Vagina (tissue), 2 donors: ENCODE measurements at regions not wholly inside any gene's neighbourhood (a gene's known extent, or its start where the extent isn't known, plus 50 kb on each side); places are given as distances from the start of the nearest gene placed in this dataset.

Experiments
- DNase-seq, 2 donors: peaks; one replicate each; pipeline ENCODE4 v3.0.0-alpha.2; 2017; ENCODE audit errors: extremely low spot score in 2 of 2
- H3K27ac ChIP-seq: fragments of 200-600 bp; sonication (generic); one replicate; pipeline ENCODE4 v1.5.1; 2019
- H3K27me3 ChIP-seq: fragments of 200-600 bp; sonication (generic); one replicate; pipeline ENCODE4 v1.5.1; 2019
- H3K36me3 ChIP-seq, 2 donors: fragments of 200-600 bp; sonication (generic); one replicate each; pipeline ENCODE4 v1.5.1; 2017 to 2019
- H3K4me1 ChIP-seq: fragments of 200-600 bp; sonication (generic); one replicate; pipeline ENCODE4 v1.5.1; 2019
- H3K4me3 ChIP-seq, 2 donors: fragments of 200-600 bp; sonication (generic); 1 replicate in 1 of 2; 2 replicates in 1 of 2; pipeline ENCODE4 v1.5.1; 2016 to 2019
- H3K9me3 ChIP-seq: fragments of 200-600 bp; sonication (generic); one replicate; pipeline ENCODE4 v1.5.1; 2019
- CTCF ChIP-seq, 3 experiments: fragments of 450-650 bp in 2 of 3; fragments of 200-600 bp in 1 of 3; sonication (generic) in 1 of 3; IDR thresholded peaks; one replicate each; pipeline ENCODE4 v1.5.1; 2017 to 2019; ENCODE audit warnings: antibody characterized with exemption in 3 of 3, mild to moderate bottlenecking in 2 of 3, moderate library complexity in 2 of 3
- POLR2A ChIP-seq, 2 donors: fragments of 450-650 bp; IDR thresholded peaks; one replicate each; pipeline ENCODE4 v1.6.1; 2017; ENCODE audit warnings: antibody characterized with exemption in 2 of 2, mild to moderate bottlenecking in 2 of 2, moderate library complexity in 2 of 2
- POLR2AphosphoS5 ChIP-seq, 2 donors: sonication (generic); formaldehyde crosslinking; IDR thresholded peaks; one replicate each; pipeline ENCODE4 v1.9.0; 2017; ENCODE audit warnings: antibody characterized with exemption in 2 of 2, mild to moderate bottlenecking in 2 of 2, low read depth in 1 of 2; ENCODE audit not compliant: insufficient read depth in 1 of 2
- intact Hi-C: fragments of 100-400 bp; cut with DNase I; formaldehyde crosslinking; loops from one replicate; pipeline ENCODE4 v1.15.1; 2023

GRCh38 chr15:81849289-81849688 is 196.5 kb downstream of the MEX3B start:
- no peak for DNase-seq
- Histone ChIP-seq H3K27ac (no peak overlapping the region), H3K36me3 (no peaks in the 10 kb centered on the region), H3K4me1 (no peaks in the 10 kb centered on the region), H3K9me3 (no peaks in the 10 kb centered on the region), H3K27me3 (no peaks in the 10 kb centered on the region), H3K4me3 (no peak overlapping the region)
- intact Hi-C loops = no loop called here
- no peak for TF ChIP-seq CTCF (IDR thresholded peaks at IDR 0.05)
- TF ChIP-seq POLR2A (IDR thresholded peaks at IDR 0.05) = no peak
- no peak for TF ChIP-seq POLR2AphosphoS5 (IDR thresholded peaks at IDR 0.05; ENCODE audit: insufficient read depth in 1 of 2, low read depth in 1 of 2)

GRCh38 chr15:81848701-81849100 is 197.1 kb downstream of the MEX3B start:
- TF ChIP-seq CTCF (IDR thresholded peaks at IDR 0.05) (no peak), POLR2AphosphoS5 (IDR thresholded peaks at IDR 0.05; ENCODE audit: insufficient read depth in 1 of 2, low read depth in 1 of 2) (no peak), POLR2A (IDR thresholded peaks at IDR 0.05) (no peak)
- H3K9me3 ChIP-seq = no peaks in the 10 kb centered on the region
- H3K4me3 ChIP-seq = no peak overlapping the region
- H3K27me3 ChIP-seq = no peaks in the 10 kb centered on the region
- H3K4me1 ChIP-seq = no peaks in the 10 kb centered on the region
- H3K36me3 ChIP-seq = no peaks in the 10 kb centered on the region
- no peak overlapping the region for H3K27ac ChIP-seq
- intact Hi-C loops = no loop called here
- no peak for DNase-seq

GRCh38 chr15:81843757-81844407 is 201.9 kb downstream of the MEX3B start:
- intact Hi-C loops = no loop called here
- no peaks in the 10 kb centered on the region for H3K4me1 ChIP-seq

GRCh38 chr15:81843226-81843625 is 202.6 kb downstream of the MEX3B start:
- Histone ChIP-seq H3K4me1 (no peaks in the 10 kb centered on the region), H3K27ac (no peak overlapping the region), H3K27me3 (no peaks in the 10 kb centered on the region), H3K9me3 (no peaks in the 10 kb centered on the region), H3K36me3 (no peaks in the 10 kb centered on the region), H3K4me3 (no peak overlapping the region)
- intact Hi-C loops = no loop called here
- no peak for TF ChIP-seq POLR2A (IDR thresholded peaks at IDR 0.05)
- no peak for TF ChIP-seq POLR2AphosphoS5 (IDR thresholded peaks at IDR 0.05; ENCODE audit: insufficient read depth in 1 of 2, low read depth in 1 of 2)
- TF ChIP-seq CTCF (IDR thresholded peaks at IDR 0.05) = no peak
- no peak for DNase-seq

More at GRCh38 chr15:81843757-81844407, 201.9 kb downstream of the MEX3B start:
- Histone ChIP-seq H3K4me3 (no peak overlapping the region), H3K27ac (no peak overlapping the region), H3K36me3 (no peaks in the 10 kb centered on the region), H3K9me3 (no peaks in the 10 kb centered on the region), H3K27me3 (no peaks in the 10 kb centered on the region)
- no peak for DNase-seq
- TF ChIP-seq POLR2AphosphoS5 (IDR thresholded peaks at IDR 0.05; ENCODE audit: insufficient read depth in 1 of 2, low read depth in 1 of 2) = no peak
- no peak for TF ChIP-seq CTCF (IDR thresholded peaks at IDR 0.05)

- no peaks in the 10 kb centered on the region for H3K36me3 ChIP-seq
- H3K27ac ChIP-seq = no peak overlapping the region
- no peak for DNase-seq
- H3K4me1 ChIP-seq = no peaks in the 10 kb centered on the region
- no peaks in the 10 kb centered on the region for H3K27me3 ChIP-seq
- no peak overlapping the region for H3K4me3 ChIP-seq
- H3K9me3 ChIP-seq = no peaks in the 10 kb centered on the region
- TF ChIP-seq CTCF (IDR thresholded peaks at IDR 0.05) (no peak), POLR2A (IDR thresholded peaks at IDR 0.05) (no peak), POLR2AphosphoS5 (IDR thresholded peaks at IDR 0.05; ENCODE audit: insufficient read depth in 1 of 2, low read depth in 1 of 2) (no peak)
- intact Hi-C loops = no loop called here
Measured at GRCh38 chr15:81839387-81839786, 206.4 kb downstream of the MEX3B start.
